Loucy (cell line): ENCODE measurements at regions not wholly inside any gene's neighbourhood (a gene's known extent, or its start where the extent isn't known, plus 50 kb on each side); places are given as distances from the start of the nearest gene placed in this dataset.

Source experiments
- H2AFZ ChIP-seq: fragments of 200-600 bp; sonication (generic); 2 replicates; pipeline ENCODE4 v1.6.0; 2016; ENCODE audit warnings: antibody characterized with exemption, mild to moderate bottlenecking, low read length, moderate library complexity
- H3F3A ChIP-seq: fragments of 200-600 bp; 2 replicates; pipeline ENCODE4 v1.6.0; 2016; ENCODE audit warnings: antibody characterized with exemption, low read depth, mild to moderate bottlenecking
- H3K27me3 ChIP-seq: fragments of 200-600 bp; sonication (generic); 2 replicates; pipeline ENCODE4 v1.6.1; 2014; ENCODE audit warnings: low read length, mild to moderate bottlenecking; ENCODE audit not compliant: insufficient read depth, poor library complexity, severe bottlenecking
- H3K36me3 ChIP-seq: fragments of 200-600 bp; sonication (generic); 2 replicates; pipeline ENCODE4 v1.6.1; 2016; ENCODE audit warnings: low read length; ENCODE audit not compliant: insufficient read depth
- H3K4me1 ChIP-seq: fragments of 200-600 bp; sonication (generic); 2 replicates; pipeline ENCODE4 v1.5.1; 2014; ENCODE audit warnings: low read length, mild to moderate bottlenecking; ENCODE audit not compliant: insufficient read depth, poor library complexity, severe bottlenecking
- H3K4me2 ChIP-seq: fragments of 200-600 bp; sonication (generic); 2 replicates; pipeline ENCODE4 v1.6.0; 2014; ENCODE audit warnings: antibody characterized with exemption, low read length, low read depth, mild to moderate bottlenecking; ENCODE audit not compliant: poor library complexity, severe bottlenecking
- H3K4me3 ChIP-seq: fragments of 200-600 bp; sonication (generic); 2 replicates; pipeline ENCODE4 v1.5.1; 2014; ENCODE audit warnings: low read length, mild to moderate bottlenecking, mixed read lengths; ENCODE audit not compliant: poor library complexity, severe bottlenecking
- H3K79me2 ChIP-seq: fragments of 200-600 bp; sonication (generic); 2 replicates; pipeline ENCODE4 v1.6.1; 2014; ENCODE audit warnings: low read length; ENCODE audit not compliant: insufficient read depth
- H3K9ac ChIP-seq: fragments of 200-600 bp; sonication (generic); 2 replicates; pipeline ENCODE4 v1.6.0; 2014; ENCODE audit warnings: mild to moderate bottlenecking, low read depth, low read length, moderate library complexity; ENCODE audit not compliant: poor library complexity, severe bottlenecking
- H3K9me2 ChIP-seq: fragments of 200-600 bp; sonication (generic); replicated peaks from 2 replicates; pipeline ENCODE4 v1.6.1; 2016; ENCODE audit warnings: low read depth, low read length, mixed read lengths
- H3K9me3 ChIP-seq: fragments of 200-600 bp; sonication (generic); 2 replicates; pipeline ENCODE4 v1.6.1; 2014; ENCODE audit warnings: mild to moderate bottlenecking, antibody characterized with exemption, low read length, low read depth; ENCODE audit not compliant: insufficient read depth
- H4K20me1 ChIP-seq: fragments of 200-600 bp; sonication (generic); 2 replicates; pipeline ENCODE4 v1.6.0; 2014; ENCODE audit warnings: antibody characterized with exemption, low read length, mild to moderate bottlenecking; ENCODE audit not compliant: insufficient read depth, poor library complexity, severe bottlenecking
- CTCF ChIP-seq: fragments of 200-600 bp; sonication (generic); conservative IDR thresholded peaks from 2 replicates; pipeline ENCODE4 v1.5.1; 2014; ENCODE audit warnings: mild to moderate bottlenecking, antibody characterized with exemption, low read length
- EZH2phosphoT487 ChIP-seq: fragments of 200-600 bp; IDR thresholded peaks from 2 replicates; pipeline ENCODE4 v1.6.1; 2018; ENCODE audit warnings: antibody characterized with exemption, mild to moderate bottlenecking, moderate library complexity, borderline replicate concordance

GRCh38 chr11:116596346-116597260 is 176.2 kb downstream of the BUD13 start:
- Histone ChIP-seq H3K27me3 (no peaks in the 10 kb centered on the region), H2AFZ (no peak overlapping the region), H3K9me2 (no peaks in the 10 kb centered on the region), H3K9ac (no peak overlapping the region), H3K4me3 (no peak overlapping the region), H3K36me3 (no peaks in the 10 kb centered on the region), H3K4me1 (peaks cover 1% of the 10 kb centered on the region), H3K9me3 (no peaks in the 10 kb centered on the region), H3F3A (no peaks in the 10 kb centered on the region), H3K4me2 (no peak overlapping the region), H3K79me2 (no peaks in the 10 kb centered on the region), H4K20me1 (no peaks in the 10 kb centered on the region)
- TF ChIP-seq EZH2phosphoT487 (no peak), CTCF (no peak)

GRCh38 chr11:116595305-116595880 is 177.4 kb downstream of the BUD13 start:
- TF ChIP-seq EZH2phosphoT487, result no peak
- TF ChIP-seq CTCF, result no peak
- no peak overlapping the region for H3K9ac ChIP-seq

GRCh38 chr11:116590844-116591570 is 181.8 kb downstream of the BUD13 start:
- H3K9me2 ChIP-seq, result no peaks in the 10 kb centered on the region
- no peak overlapping the region for H3K9ac ChIP-seq
- no peaks in the 10 kb centered on the region for H3K79me2 ChIP-seq
- H3K4me2 ChIP-seq, result no peak overlapping the region
- H3K36me3 ChIP-seq, result no peaks in the 10 kb centered on the region
- H3K4me3 ChIP-seq, result no peak overlapping the region
- H3F3A ChIP-seq, result no peaks in the 10 kb centered on the region
- H4K20me1 ChIP-seq, result no peaks in the 10 kb centered on the region
- H2AFZ ChIP-seq, result no peak overlapping the region
- TF ChIP-seq CTCF, result no peak
- no peak for TF ChIP-seq EZH2phosphoT487
- H3K27me3 ChIP-seq, result no peaks in the 10 kb centered on the region
- no peaks in the 10 kb centered on the region for H3K4me1 ChIP-seq
- H3K9me3 ChIP-seq, result 0 out of 2 replicates have a peak, but pooled peaks cover 2% of the 10 kb centered on the region

More at GRCh38 chr11:116595305-116595880, 177.4 kb downstream of the BUD13 start:
- Histone ChIP-seq H4K20me1 (no peaks in the 10 kb centered on the region), H3K4me3 (no peak overlapping the region), H2AFZ (no peak overlapping the region), H3K27me3 (no peaks in the 10 kb centered on the region), H3K9me2 (no peaks in the 10 kb centered on the region), H3K9me3 (0 out of 2 replicates have a peak, but pooled peaks cover 2% of the 10 kb centered on the region), H3F3A (no peaks in the 10 kb centered on the region), H3K4me1 (no peaks in the 10 kb centered on the region), H3K36me3 (no peaks in the 10 kb centered on the region), H3K4me2 (no peak overlapping the region), H3K79me2 (no peaks in the 10 kb centered on the region)
